Glomerular visceral epithelial cell (primary cell): ENCODE measurements at regions not wholly inside any gene's neighbourhood (a gene's known extent, or its start where the extent isn't known, plus 50 kb on each side); places are given as distances from the start of the nearest gene placed in this dataset.
"Not testable (repeated sequence)": the region's sequence is repeated elsewhere in the genome, so short reads cannot be mapped to it uniquely, and the experiment has no call there.

Experiments
- DNase-seq: peaks from one replicate; pipeline ENCODE4 v3.0.0-alpha.2; 2016; ENCODE audit errors: extremely low spot score

- no peak for DNase-seq
These were observed 97.6 kb downstream of the MYCN start for GRCh38 chr2:16037808-16038457.

DNA sequence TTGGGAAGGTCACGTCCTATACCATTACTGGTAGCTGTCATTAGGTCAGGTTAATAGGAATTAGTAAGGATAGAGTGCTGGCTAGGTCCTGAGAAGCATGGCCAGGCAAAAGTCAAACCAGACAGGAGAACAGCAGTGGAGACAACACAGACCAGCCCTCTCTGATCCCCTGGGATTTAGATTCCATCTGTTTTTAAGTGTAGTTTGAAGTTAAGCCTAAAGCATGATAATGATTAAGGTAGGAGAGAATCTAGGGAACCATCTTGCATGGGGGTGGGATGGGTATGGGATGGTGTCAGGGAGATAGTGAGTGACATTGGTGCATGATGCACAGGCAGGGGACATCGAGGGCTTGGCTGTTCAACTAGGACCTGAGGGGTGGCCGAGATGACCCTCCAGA lies 96.6 kb downstream of the MYCN start:
- no peak for DNase-seq

DNA sequence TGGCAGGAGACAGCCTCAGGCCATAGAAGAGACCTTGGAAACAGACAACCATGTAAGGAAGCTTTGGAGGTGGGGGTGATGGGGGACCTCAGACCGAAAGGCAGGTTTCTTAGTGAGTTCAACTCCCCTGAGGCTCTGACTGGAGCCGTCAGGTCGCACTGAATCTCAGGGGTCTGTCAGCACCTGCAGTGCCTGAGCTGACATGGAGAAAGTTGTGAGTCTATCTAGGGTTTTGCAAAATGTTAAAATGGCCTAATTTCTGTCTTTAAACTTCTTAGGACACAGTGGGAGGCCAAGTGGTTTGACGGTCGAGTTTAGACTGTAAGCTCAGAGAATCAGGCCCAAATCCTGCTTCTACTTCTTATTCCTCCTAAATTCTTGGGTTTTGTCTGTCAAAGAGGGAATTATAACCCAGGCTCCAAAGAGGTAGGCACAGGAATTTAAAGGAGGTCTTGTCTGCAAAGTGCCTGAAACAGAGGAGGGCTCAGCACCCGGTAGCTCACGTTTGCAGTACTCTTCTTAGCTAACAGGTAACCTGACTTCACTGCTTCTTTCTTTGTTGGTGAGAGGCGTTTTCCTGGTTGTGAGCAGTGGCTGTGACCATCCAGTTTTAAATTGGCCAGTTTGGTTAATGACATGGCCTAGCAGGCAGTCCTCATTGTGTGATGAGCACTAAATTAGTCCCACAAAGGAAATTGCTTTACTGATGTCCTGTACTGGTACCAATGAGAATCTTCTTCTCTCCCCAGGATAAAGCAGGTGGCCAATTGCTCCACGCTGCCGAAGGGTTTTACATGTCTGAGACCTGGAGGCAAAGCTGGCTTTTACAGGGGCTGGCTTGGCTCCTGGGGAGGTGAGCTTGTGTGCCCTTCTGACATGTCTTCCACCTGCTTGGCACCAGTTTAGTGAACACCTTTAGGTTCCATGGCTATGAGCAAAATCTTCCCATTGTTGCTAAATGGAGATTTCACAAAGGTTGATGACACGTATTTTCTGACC lies 95.7 kb downstream of the MYCN start:
- DNase-seq = no peak

DNA sequence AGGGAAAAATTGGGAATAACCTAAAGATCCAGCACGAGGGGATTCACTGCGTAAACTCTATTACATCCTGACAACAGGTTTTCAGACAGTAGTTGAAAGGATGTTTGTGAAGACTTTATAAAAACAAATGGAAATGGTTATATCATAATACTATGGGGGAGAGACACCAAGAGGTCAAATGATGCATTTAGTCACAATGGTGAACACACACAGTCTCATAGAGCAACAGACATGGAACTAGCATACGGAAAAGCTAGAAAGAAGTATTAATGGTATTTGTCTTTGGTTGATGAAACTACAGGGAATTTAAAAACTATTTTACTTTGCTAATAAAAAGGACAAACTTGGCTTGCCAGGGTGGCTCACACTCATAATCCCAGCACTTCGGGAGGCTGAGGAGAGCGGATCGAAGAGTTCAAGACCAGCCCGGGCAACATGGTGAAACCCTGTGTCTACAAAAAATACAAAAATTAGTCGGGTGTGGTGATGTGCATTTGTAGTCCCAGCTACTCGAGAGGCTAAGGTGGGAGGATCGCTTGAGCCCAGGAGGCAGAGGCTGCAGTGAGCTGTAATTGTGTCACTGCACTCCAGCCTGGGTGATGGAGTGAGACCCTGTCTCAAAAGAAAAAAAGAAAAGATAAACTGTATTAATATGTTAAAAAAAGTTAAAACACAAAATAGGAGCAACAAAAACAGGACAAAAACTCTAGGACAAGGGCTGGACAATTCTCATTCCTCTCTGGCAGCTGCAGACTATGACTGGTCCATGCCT lies 94.8 kb downstream of the MYCN start:
- DNase-seq = no peak

DNA sequence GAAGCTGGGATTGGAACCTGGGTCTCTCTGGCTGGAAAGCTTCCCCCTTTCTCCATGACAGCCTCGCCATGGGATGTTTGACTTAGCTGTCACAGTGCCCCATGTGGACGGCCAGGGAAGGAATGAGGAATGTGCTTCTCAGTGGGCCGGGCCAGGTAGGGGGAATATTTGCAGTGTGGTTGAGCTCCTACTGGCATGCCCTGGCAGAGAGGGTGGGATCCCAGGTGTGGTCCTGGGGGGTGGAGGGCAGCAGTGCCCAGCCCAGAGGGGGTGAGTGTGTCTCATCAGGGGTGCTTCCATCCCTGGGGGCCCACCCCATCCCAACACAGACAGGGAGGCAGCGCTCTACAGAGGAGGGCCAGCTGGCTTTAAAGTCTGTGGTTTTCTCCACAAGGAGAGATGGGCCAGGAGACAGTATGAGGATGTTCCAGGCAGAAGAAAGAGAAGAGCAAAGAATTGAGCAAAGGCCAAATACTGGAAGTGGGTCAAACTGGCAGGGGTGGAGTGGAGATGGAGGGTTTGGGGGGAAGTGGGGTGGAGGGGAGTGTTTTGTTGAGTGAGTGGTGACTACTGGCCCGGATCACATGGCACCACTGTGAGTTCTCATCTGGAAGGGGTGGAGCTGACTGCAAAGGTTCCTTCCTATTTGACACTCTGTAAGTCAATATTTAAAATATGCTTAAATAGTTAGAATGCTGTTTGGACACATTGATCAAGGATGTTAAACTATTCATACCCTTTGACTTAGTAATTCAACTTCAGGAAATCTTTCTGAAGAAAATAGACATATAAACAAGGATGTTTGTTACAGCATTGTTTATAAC lies 94.0 kb downstream of the MYCN start:
- no peak for DNase-seq

DNA sequence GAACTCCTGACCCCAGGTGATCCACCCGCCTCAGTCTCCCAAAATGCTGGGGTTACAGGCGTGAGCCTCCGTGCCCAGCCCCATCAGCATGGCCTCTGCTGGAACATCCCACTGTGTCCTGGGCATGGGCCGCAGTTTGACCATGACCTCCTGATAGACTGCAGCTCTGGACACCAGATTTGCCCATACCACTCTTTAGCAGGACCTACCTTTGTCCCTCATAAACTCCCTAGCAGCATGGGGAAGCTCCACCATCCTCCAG lies 92.6 kb downstream of the MYCN start:
- no peak for DNase-seq

DNA sequence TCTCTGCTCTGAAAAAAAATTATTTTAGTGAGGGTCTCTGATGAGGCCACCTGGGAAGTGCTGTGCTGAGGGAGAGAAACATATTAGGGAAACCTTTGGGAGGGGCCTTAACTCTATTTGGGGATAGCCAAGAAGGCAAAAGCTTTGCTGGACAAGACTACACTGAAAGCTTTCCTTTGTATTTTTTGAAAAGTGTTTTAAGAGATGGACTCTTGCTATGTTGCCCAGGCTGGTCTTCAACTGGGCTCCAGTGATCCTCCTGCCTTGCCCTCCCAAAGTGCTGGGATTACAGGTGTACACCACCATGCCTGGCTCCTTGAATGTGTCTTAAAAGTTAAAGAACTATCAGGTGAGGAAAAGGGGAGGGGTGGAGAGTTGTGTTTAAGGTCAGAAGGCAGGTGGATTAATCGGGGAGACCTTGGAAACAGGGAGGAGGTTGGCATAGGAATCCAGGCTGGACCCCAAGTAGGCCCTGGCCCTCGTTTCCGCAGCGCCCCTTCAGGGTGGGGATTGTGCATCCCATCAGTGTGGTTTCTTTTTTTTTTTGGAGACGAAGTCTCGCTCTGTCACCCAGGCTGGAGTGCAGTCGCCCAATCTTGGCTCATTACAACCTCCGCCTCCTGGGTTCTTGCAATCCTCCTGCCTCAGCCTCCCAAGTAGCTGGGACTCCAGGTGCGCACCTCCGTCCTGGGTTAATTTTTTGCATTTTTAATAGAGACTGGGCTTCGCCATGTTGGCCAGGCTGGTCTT lies 92.1 kb downstream of the MYCN start:
- DNase-seq = no peak

DNA sequence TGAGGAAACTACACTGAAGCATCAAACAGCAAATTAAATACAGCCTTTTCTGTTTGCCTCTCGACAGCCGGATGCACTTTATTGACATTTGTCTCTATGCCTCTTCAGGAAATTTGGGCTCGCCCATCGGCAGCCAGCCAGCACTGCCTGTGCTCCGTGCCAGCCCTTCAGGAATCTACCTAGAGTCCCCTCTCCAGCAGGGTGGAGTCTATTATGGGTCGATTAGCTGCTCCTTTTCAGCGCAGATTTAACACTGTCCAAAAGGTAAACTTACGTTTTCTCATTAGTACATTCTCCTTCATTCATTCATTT lies 91.5 kb downstream of the MYCN start:
- DNase-seq = no peak

- no peak for DNase-seq
These were observed 90.9 kb downstream of the MYCN start for GRCh38 chr2:16031058-16031847.

GRCh38 chr2:16030206-16031057 lies 90.1 kb downstream of the MYCN start:
- no peak for DNase-seq

DNA sequence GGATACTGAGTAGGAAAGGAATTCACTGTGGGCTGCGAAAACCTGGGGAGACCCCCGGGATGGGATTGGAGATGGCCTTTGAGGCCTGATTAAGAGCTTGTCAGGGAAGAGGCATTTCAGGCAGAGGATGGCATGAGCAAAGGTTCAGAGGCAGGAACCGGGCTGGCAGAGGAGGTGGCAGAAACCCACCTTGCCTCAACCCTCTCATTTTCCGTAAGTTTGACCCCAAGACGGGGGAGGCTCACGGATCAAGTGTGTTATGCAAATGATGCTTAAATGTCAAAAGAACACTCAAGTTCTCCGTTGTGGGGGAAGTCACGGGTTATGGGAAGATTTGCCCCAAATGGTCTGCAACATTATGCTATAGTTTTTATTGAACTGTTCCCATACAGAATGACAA lies 88.3 kb downstream of the MYCN start:
- DNase-seq = no peak

DNA sequence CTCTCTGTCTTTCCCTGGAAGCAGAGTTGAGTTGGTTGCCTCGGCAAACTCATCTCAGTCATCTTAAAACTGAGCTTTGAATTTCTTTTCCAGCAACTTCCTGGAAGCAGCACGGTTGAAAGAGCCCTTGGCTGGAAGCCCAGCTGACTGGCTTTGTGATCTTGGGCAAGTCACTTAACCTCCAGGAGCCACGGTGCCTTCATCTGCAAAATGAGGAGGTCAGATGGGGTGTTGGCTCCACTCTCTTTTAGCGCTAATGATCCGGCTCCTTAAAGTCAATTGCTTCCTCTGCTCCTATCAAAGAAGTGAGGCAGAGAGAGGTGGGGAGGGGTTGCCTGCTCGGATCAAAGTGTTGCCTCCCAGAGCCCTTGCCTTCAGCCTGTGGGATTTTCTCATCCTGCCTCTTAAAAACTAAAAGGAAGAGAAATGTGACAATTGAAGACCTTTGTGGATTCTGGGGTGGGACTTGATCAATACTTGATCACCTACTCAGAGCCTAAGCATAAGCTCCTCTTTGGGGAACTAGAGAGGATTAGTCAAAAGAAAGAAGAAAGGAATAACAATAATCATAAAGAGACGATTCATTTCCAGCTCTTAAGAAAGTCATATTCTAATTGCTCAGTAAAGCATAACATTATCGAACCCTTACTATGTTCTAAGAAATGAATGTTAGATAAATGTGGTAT lies 86.6 kb downstream of the MYCN start:
- no peak for DNase-seq

GRCh38 chr2:16025876-16026640 lies 85.7 kb downstream of the MYCN start:
- no peak for DNase-seq

DNA sequence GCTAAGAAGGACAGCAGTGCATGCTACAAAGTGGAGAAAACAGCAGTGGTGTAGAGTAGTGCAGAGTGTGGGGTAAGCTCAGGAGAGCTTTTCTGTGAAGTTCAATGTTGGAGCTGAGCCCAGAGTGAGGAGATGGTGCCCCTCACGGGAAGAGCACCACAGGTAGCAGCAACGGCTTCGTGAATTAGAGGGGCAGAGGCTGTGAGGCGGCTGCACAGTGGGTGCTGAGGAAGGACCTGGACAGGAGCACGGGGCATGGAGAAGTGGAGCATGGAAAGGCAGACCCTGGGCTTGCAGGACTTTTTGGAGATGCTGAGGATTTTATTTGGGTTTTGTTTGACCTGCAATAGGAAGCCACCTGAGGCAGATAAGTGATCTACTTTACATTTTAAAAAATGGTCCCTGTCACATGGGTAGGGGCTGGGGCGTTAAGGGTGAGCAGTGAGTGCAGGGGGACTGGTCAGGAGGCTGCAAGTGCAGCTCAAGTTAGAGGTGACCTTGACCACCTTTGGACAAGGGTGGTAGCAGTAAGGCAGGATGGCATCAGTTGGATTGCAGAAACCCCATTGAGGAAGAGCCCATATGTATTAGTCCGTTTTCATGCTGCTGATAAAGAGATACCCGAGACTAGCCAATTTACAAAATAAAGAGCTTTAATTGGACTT lies 85.0 kb downstream of the MYCN start:
- DNase-seq = no peak

DNA sequence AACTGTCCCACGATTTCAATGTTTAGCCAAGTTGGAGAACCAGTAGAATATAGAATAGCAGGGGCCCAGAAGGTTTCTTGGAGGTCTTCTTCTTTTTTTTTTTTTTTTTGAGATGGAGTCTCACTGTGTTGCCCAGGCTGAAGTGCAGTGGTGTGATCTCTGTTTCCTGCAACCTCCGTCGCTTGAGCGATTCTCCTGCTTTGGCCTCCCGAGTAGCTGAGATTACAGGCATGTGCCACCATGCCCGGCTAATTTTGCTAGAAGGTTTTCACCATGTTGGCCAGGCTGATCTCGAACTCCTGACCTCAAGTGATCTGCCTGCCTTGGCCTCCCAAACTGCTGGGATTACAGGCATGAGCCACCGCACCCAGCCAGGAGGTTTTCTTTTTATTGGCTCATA lies 84.3 kb downstream of the MYCN start:
- not testable (repeated sequence) for DNase-seq

GRCh38 chr2:16023506-16024360 lies 83.4 kb downstream of the MYCN start:
- DNase-seq = no peak
